GM12878 (cell line): ENCODE measurements at regions not wholly inside any gene's neighbourhood (a gene's known extent, or its start where the extent isn't known, plus 50 kb on each side); places are given as distances from the start of the nearest gene placed in this dataset.

Experiments used
- ATAC-seq: fragments of 200-7000 bp; cut with Tn5 transposase; 3 replicates; pipeline ENCODE4 v1.9.1; 2020; ENCODE audit warnings: mild to moderate bottlenecking, moderate library complexity
- BruUV-seq: library from RNA; stranded (reverse); fragments of 400-500 nt; replicated peaks from 2 replicates; lab custom pipeline; 2021; lab: Mats Ljungman, UMichigan
- CTCF ChIA-PET: fragments of 300-600 bp; sonication (Branson Sonifier 250); formaldehyde crosslinking; extraction: SDS; loops from one replicate; lab custom pipeline; 2021; ENCODE audit warnings: inconsistent platforms; lab: Yijun Ruan, JAX
- POLR2A ChIA-PET: fragments of 350-600 bp; formaldehyde crosslinking; extraction: SDS; loops from one replicate; lab custom pipeline; 2021; ENCODE audit warnings: inconsistent platforms; lab: Charles Lee
- RAD21 ChIA-PET: fragments of 300-600 bp; sonication (Branson Sonifier 250); formaldehyde crosslinking; loops from one replicate; lab custom pipeline; 2023; ENCODE audit warnings: antibody characterized with exemption; ENCODE audit not compliant: unreplicated experiment; lab: Charles Lee
- SMC1A ChIA-PET: fragments of 300-600 bp; sonication (Branson Sonifier 250); formaldehyde crosslinking; loops from one replicate; lab custom pipeline; 2023; ENCODE audit not compliant: unreplicated experiment, uncharacterized antibody; lab: Charles Lee
- DNase-seq: peaks from one replicate; pipeline ENCODE4 v3.0.0-alpha.2; 2011; ENCODE audit warnings: low read depth, low spot score
- FAIRE-seq: peaks from 3 replicates; lab custom pipeline; 2011; peaks lifted over from hg19 to GRCh38; lab: Jason Lieb, UNC
- H2AFZ ChIP-seq: 2 replicates; pipeline ENCODE4 v1.6.0; 2011; ENCODE audit warnings: low read depth, low read length, control low read depth; ENCODE audit not compliant: control insufficient read depth
- H3K27ac ChIP-seq: 2 replicates; pipeline ENCODE4 v1.5.1; 2011; ENCODE audit warnings: control low read depth; ENCODE audit not compliant: control insufficient read depth, insufficient read depth
- H3K27me3 ChIP-seq, 2 experiments: replicated peaks in 1 of 2; 2 replicates each; pipeline versions ENCODE4 v1.6.0 to v1.6.1; 2011; ENCODE audit warnings: low read length in 1 of 2; ENCODE audit not compliant: control insufficient read depth in 2 of 2, insufficient read depth in 2 of 2
- H3K36me3 ChIP-seq, 2 experiments: 2 replicates each; pipeline ENCODE4 v1.5.1; 2011; ENCODE audit warnings: low read length in 1 of 2; ENCODE audit not compliant: control insufficient read depth in 2 of 2, insufficient read depth in 2 of 2
- H3K4me1 ChIP-seq: 2 replicates; pipeline ENCODE4 v1.6.1; 2011; ENCODE audit warnings: mild to moderate bottlenecking, low read length, moderate library complexity, mixed read lengths; ENCODE audit not compliant: control insufficient read depth, insufficient read depth
- H3K4me2 ChIP-seq: 2 replicates; pipeline ENCODE4 v1.6.0; 2011; ENCODE audit warnings: control low read depth; ENCODE audit not compliant: control insufficient read depth, insufficient read depth
- H3K4me3 ChIP-seq: fragments of 200-600 bp; sonication (generic); 2 replicates; pipeline ENCODE4 v1.5.1; 2016
- H3K79me2 ChIP-seq: 2 replicates; pipeline ENCODE4 v1.6.0; 2011; ENCODE audit warnings: low read length; ENCODE audit not compliant: control insufficient read depth, insufficient read depth
- H3K9ac ChIP-seq: 2 replicates; pipeline ENCODE4 v1.8.0; 2011; ENCODE audit warnings: low read length, control low read depth, mixed read lengths; ENCODE audit not compliant: control insufficient read depth, insufficient read depth
- H3K9me3 ChIP-seq: replicated peaks from 3 replicates; pipeline ENCODE4 v1.5.1; 2011; ENCODE audit warnings: mild to moderate bottlenecking, low read length; ENCODE audit not compliant: control insufficient read depth, insufficient read depth
- H4K20me1 ChIP-seq: 2 replicates; pipeline ENCODE4 v1.6.0; 2011; ENCODE audit not compliant: control insufficient read depth, insufficient read depth
- DPF2 ChIP-seq: fragments of 450-650 bp; IDR thresholded peaks from 2 replicates; pipeline ENCODE4 v1.6.1; 2017; ENCODE audit warnings: mild to moderate bottlenecking
- NFYA ChIP-seq: IDR thresholded peaks from 2 replicates; pipeline ENCODE4 v1.6.1; 2011; ENCODE audit warnings: low read depth, mild to moderate bottlenecking, low read length, improper control_type of control experiment, borderline replicate concordance
- YBX1 ChIP-seq: fragments of 450-650 bp; IDR thresholded peaks from 2 replicates; pipeline ENCODE4 v1.6.1; 2016; ENCODE audit warnings: antibody characterized with exemption
- YY1 ChIP-seq: IDR thresholded peaks from 2 replicates; pipeline ENCODE4 v1.6.1; 2011; ENCODE audit warnings: low read depth, mild to moderate bottlenecking, low read length
- ZBED1 ChIP-seq: IDR thresholded peaks from 2 replicates; pipeline ENCODE4 v1.6.1; 2016; ENCODE audit warnings: borderline replicate concordance
- WGBS: methylation state at CpG from one replicate; pipeline ENCODE4 v1.1.6; 2016; ENCODE audit warnings: low lambda C conversion rate; ENCODE audit not compliant: insufficient replicate concordance, insufficient coverage; ENCODE audit errors: missing lambda C conversion rate; 5-methylcytosine and 5-hydroxymethylcytosine counted together
- in situ Hi-C: fragments of 300-500 bp; cut with MboI; formaldehyde crosslinking; loops from 9 replicates; pipeline ENCODE4 v1.14.3; 2018; ENCODE audit warnings: mixed read lengths
- intact Hi-C: fragments of 100-400 bp; cut with micrococcal nuclease; formaldehyde crosslinking; loops from one replicate; pipeline ENCODE4 v1.14.2; 2022; ENCODE audit not compliant: unreplicated experiment
- TF ChIP-seq, protein P1 (sequence below): fragments of 150-350 bp; IDR thresholded peaks from 2 replicates; pipeline ENCODE4 v1.6.1; 2016; ENCODE audit warnings: low read depth, low read length

DNA sequence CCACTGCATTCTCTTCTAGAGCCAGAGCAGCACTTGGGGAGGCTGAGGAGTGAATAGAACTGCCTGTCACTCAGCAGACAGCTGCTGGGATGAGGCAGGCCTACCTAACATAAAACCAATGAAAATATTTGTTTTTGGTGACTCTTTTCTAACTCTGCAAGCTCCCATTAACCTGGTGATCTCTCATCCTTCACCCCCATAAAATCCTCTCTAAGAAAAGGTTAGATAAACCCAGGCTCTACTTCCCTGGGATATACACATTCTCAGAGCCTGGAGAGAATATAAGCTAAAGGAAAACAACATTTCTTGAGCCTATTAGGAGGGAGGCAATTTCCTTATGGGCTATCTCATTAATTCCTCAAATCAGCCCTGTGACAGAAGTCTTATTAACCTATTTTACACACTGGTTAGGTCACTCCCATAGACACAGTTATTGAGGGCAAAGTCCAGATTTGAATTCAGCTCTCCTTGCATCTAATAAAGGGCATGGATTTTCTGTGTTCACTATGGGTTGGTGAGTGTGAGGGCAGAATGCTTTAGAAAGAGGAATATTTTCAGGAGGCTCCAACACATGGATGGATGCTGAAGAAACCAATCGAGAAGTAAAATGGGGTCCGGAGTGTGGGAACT, 492.9 kb downstream of the CCDC171 start (continued):
- TF ChIP-seq, protein P1, sequence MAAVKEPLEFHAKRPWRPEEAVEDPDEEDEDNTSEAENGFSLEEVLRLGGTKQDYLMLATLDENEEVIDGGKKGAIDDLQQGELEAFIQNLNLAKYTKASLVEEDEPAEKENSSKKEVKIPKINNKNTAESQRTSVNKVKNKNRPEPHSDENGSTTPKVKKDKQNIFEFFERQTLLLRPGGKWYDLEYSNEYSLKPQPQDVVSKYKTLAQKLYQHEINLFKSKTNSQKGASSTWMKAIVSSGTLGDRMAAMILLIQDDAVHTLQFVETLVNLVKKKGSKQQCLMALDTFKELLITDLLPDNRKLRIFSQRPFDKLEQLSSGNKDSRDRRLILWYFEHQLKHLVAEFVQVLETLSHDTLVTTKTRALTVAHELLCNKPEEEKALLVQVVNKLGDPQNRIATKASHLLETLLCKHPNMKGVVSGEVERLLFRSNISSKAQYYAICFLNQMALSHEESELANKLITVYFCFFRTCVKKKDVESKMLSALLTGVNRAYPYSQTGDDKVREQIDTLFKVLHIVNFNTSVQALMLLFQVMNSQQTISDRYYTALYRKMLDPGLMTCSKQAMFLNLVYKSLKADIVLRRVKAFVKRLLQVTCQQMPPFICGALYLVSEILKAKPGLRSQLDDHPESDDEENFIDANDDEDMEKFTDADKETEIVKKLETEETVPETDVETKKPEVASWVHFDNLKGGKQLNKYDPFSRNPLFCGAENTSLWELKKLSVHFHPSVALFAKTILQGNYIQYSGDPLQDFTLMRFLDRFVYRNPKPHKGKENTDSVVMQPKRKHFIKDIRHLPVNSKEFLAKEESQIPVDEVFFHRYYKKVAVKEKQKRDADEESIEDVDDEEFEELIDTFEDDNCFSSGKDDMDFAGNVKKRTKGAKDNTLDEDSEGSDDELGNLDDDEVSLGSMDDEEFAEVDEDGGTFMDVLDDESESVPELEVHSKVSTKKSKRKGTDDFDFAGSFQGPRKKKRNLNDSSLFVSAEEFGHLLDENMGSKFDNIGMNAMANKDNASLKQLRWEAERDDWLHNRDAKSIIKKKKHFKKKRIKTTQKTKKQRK: no peak
- TF ChIP-seq ZBED1: no peak

- in situ Hi-C loops: no loop called here
- DNase-seq (no peak), FAIRE-seq (no peak), ATAC-seq (no peak; the same call in 2 of the 3 replicates)
- 0% methylated on average over 5 of the region's 5 CpGs for WGBS
- Histone ChIP-seq H3K9me3 (no peaks in the 10 kb centered on the region; the same call in 1 of the 3 replicates), H4K20me1 (no peaks in the 10 kb centered on the region), H3K27me3 (no peaks in the 10 kb centered on the region), H3K36me3 (no peaks in the 10 kb centered on the region), H2AFZ (no peak overlapping the region), H3K79me2 (no peaks in the 10 kb centered on the region), H3K9ac (no peak overlapping the region), H3K4me3 (no peak overlapping the region), H3K27ac (no peak overlapping the region), H3K4me1 (no peaks in the 10 kb centered on the region), H3K4me2 (no peak overlapping the region)
- BruUV-seq: no TSS peak
- TF ChIP-seq YY1 (0 out of 2 replicates have a peak, but pooled peaks have one; percentile 23), YBX1 (no peak), DPF2 (no peak), NFYA (no peak)
- intact Hi-C loops: no loop called here
- ChIA-PET POLR2A (no interaction called here), RAD21 (no interaction called here), SMC1A (no interaction called here), CTCF (no interaction called here)
Measured at GRCh38 chr9:16046713-16047112, 493.9 kb downstream of the CCDC171 start.
